ENCODE measurements at regions not wholly inside any gene's neighbourhood (a gene's known extent, or its start where the extent isn't known, plus 50 kb on each side); places are given as distances from the start of the nearest gene placed in this dataset.
"Not testable (repeated sequence)": the region's sequence is repeated elsewhere in the genome, so short reads cannot be mapped to it uniquely, and the experiment has no call there.

DNA sequence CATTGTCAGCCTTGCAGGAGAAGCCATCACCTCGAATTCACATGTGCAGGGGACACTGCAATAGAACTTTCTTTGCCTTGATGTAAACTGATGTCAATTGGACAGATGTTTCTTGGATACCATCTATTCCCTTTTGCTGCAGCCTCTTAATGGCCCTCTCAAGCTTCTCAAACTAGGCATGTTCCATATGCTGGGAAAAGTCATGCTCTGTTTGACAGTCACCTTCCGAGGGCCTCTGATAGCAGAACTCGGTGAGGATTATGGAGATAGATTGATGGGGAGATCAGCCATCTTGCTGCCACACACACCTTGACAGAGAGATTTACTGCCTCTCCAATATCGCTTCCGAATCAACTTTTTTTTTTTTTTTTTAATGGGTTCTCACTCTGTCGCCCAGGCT, 145.8 kb upstream of the NUDT4 start:
- TF ChIP-seq, protein P1, sequence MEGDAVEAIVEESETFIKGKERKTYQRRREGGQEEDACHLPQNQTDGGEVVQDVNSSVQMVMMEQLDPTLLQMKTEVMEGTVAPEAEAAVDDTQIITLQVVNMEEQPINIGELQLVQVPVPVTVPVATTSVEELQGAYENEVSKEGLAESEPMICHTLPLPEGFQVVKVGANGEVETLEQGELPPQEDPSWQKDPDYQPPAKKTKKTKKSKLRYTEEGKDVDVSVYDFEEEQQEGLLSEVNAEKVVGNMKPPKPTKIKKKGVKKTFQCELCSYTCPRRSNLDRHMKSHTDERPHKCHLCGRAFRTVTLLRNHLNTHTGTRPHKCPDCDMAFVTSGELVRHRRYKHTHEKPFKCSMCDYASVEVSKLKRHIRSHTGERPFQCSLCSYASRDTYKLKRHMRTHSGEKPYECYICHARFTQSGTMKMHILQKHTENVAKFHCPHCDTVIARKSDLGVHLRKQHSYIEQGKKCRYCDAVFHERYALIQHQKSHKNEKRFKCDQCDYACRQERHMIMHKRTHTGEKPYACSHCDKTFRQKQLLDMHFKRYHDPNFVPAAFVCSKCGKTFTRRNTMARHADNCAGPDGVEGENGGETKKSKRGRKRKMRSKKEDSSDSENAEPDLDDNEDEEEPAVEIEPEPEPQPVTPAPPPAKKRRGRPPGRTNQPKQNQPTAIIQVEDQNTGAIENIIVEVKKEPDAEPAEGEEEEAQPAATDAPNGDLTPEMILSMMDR (conservative IDR thresholded peaks at IDR 0.05) = no peak
- H3K27ac ChIP-seq = no peak overlapping the region

- H3K27ac ChIP-seq = no peak overlapping the region
- TF ChIP-seq, protein P1 (conservative IDR thresholded peaks at IDR 0.05) = no peak
Observed at GRCh38 chr12:93234641-93235040, 143.1 kb upstream of the NUDT4 start.

GRCh38 chr12:93235881-93236280, 141.8 kb upstream of the NUDT4 start:
- TF ChIP-seq, protein P1 (conservative IDR thresholded peaks at IDR 0.05) = no peak
- H3K27ac ChIP-seq = no peak overlapping the region

DNA sequence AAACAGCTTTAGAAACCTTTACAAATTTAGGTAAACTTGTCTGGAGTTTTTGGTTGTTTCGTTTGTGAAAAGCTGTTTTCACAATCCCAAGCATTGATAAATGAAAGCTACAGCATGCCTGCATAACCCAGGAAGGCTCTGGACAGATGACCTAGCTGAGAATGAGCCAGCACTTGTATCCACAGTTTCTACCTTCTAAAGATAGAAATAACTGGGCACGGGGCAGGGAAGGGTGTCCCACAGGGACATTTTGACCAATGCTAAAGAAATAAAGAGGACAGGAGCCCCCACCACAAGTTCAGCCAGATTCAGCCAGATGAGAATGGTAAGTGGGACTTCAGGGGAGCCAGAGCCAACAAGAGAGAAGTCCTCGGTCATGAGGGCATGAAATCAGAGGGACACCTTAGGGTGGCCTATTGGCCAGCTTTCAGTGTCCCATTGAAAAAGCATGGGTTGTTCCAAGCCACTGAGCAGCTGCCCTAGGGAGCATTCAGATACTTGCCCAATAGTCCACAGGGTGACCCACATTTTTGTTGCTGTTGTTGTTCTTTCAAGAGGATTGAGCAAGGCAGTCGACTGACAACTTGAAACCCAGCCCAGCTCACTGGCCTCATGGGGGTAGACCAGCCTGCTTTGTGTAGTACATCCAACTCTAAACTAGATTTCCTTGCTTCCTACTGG, 140.3 kb upstream of the NUDT4 start:
- H3K27ac ChIP-seq = no peak overlapping the region
- TF ChIP-seq, protein P1 (conservative IDR thresholded peaks at IDR 0.05) = no peak

GRCh38 chr12:93238512-93239262, 139.0 kb upstream of the NUDT4 start:
- not testable (repeated sequence) for H3K27ac ChIP-seq

DNA sequence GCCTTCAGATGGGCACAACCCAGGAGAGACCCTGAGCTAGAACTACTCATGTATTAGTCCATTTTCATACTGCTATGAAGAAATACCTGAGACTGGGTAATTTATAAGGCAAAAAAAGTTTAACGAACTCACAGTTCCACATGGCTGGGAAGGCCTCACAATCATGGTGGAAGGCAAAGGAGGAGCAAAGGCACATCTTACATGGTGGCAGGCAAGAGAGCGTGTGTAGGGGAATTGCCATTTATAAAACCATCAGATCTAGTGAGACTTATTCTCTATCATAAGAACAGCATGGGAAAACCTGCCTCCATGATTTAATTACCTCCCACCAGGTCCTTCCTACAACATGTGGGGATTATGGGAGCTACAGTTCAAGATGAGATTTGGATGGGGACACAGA, 137.9 kb upstream of the NUDT4 start:
- H3K27ac ChIP-seq = not testable (repeated sequence)

DNA sequence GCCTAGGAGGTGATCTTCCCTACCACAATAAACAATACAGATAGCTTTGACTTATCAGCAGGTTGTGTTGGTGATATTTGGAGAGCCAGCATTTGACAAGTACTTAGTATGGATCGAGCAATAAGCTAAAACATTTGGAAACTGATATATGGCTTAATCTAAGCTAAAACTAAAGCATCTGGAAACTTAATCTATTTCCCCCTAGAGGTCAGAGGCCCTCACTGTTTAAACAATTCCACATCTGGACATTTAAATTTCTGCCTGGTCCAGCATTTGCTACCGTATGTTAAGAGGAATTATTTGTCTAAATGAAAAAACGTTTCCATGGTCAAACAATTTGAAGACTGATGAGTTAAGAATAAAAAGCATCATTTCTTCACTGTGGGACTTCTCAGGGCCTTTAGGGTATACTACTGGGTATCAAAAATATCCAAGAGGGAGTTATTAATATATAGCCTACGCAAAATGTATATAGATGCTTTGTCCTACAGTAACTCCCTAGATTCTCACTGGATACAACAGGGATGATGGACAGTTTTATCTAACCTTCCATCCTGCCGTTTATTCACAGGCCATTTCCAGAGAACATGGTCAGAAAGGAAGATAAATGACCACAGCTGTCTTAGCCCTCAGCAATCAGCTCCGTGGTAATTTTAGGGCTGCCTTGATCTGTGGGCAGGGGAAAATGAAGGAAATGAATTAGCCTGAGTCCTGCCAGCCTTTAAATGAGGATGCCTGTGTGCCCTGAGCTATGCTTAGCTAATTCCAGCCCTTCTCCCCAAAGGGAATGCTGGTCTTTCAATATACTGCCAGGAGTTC, 135.4 kb upstream of the NUDT4 start:
- TF ChIP-seq, protein P1 (conservative IDR thresholded peaks at IDR 0.05) = no peak
- no peak overlapping the region for H3K27ac ChIP-seq

- TF ChIP-seq, protein P1 (conservative IDR thresholded peaks at IDR 0.05) = no peak
- no peak overlapping the region for H3K27ac ChIP-seq
Observed at GRCh38 chr12:93243382-93243688, 134.4 kb upstream of the NUDT4 start.

All from VCaP (cell line).